HEK293 (cell line): ENCODE measurements at regions not wholly inside any gene's neighbourhood (a gene's known extent, or its start where the extent isn't known, plus 50 kb on each side); places are given as distances from the start of the nearest gene placed in this dataset.

ENCODE experiments used
- CTCF ChIA-PET: fragments of 350-600 bp; formaldehyde crosslinking; extraction: SDS; loops from one replicate; lab custom pipeline; 2021; ENCODE audit warnings: antibody characterized with exemption; lab: Yijun Ruan, JAX
- POLR2A ChIA-PET: fragments of 300-600 bp; formaldehyde crosslinking; extraction: SDS; loops from one replicate; lab custom pipeline; 2020; ENCODE audit warnings: antibody characterized with exemption, inconsistent platforms; lab: Yijun Ruan, JAX
- H3K27ac ChIP-seq: fragments of 200-500 bp; sonication (Bioruptor generic); 2 replicates; pipeline ENCODE4 v1.5.1; 2014; ENCODE audit warnings: low read depth, low read length, control low read depth, inconsistent platforms; ENCODE audit errors: extremely low read depth
- H3K36me3 ChIP-seq, 2 experiments: fragments of 200-500 bp in 1 of 2; sonication (Bioruptor generic) in 1 of 2; 1 replicate in 1 of 2; 2 replicates in 1 of 2; pipeline ENCODE4 v1.5.1; 2014 to 2017; ENCODE audit warnings: inconsistent platforms in 2 of 2, low read length in 2 of 2; ENCODE audit not compliant: control insufficient read depth in 2 of 2, insufficient read depth in 1 of 2
- H3K4me1 ChIP-seq: fragments of 200-500 bp; sonication (Bioruptor generic); 2 replicates; pipeline ENCODE4 v1.5.1; 2014; ENCODE audit warnings: mild to moderate bottlenecking, low read length, inconsistent platforms; ENCODE audit not compliant: control insufficient read depth, insufficient read depth
- H3K4me3 ChIP-seq: 2 replicates; pipeline ENCODE4 v1.5.1; 2011; ENCODE audit warnings: low read depth, mild to moderate bottlenecking, control low read depth, low read length, moderate library complexity
- H3K9me3 ChIP-seq: fragments of 200-500 bp; sonication (Bioruptor generic); 2 replicates; pipeline ENCODE4 v1.5.1; 2014; ENCODE audit warnings: low read depth, low read length, inconsistent platforms; ENCODE audit not compliant: control insufficient read depth, insufficient read depth
- AEBP2 ChIP-seq: fragments of 450-650 bp; formaldehyde crosslinking; IDR thresholded peaks from 2 replicates; pipeline ENCODE4 v1.5.1; 2016; ENCODE audit warnings: missing biosample characterization, missing genetic modification characterization, borderline replicate concordance
- CTCF ChIP-seq: fragments of 450-650 bp; formaldehyde crosslinking; IDR thresholded peaks from 2 replicates; pipeline ENCODE4 v1.5.1; 2016; ENCODE audit warnings: missing biosample characterization, missing genetic modification characterization
- IKZF3 ChIP-seq: fragments of 450-650 bp; IDR thresholded peaks from 2 replicates; pipeline ENCODE4 v1.5.0; 2018; ENCODE audit warnings: missing biosample characterization, mild to moderate bottlenecking, missing genetic modification characterization, moderate library complexity
- TRIM28 ChIP-seq: IDR thresholded peaks from 2 replicates; pipeline ENCODE4 v1.6.1; 2011; ENCODE audit warnings: low read length, control low read depth, borderline replicate concordance
- ZBTB21 ChIP-seq: fragments of 450-650 bp; formaldehyde crosslinking; IDR thresholded peaks from 2 replicates; pipeline ENCODE4 v1.5.1; 2017; ENCODE audit warnings: missing biosample characterization, missing genetic modification characterization
- ZBTB44 ChIP-seq: fragments of 450-650 bp; IDR thresholded peaks from 2 replicates; pipeline ENCODE4 v1.5.1; 2018; ENCODE audit warnings: missing biosample characterization, mild to moderate bottlenecking, missing genetic modification characterization
- ZNF223 ChIP-seq: fragments of 450-650 bp; formaldehyde crosslinking; IDR thresholded peaks from 2 replicates; pipeline ENCODE4 v1.5.1; 2016; ENCODE audit warnings: missing biosample characterization, missing genetic modification characterization
- ZNF280C ChIP-seq: fragments of 450-650 bp; formaldehyde crosslinking; IDR thresholded peaks from 2 replicates; pipeline ENCODE4 v1.5.1; 2016; ENCODE audit warnings: missing biosample characterization, missing genetic modification characterization
- ZNF362 ChIP-seq: fragments of 450-650 bp; formaldehyde crosslinking; IDR thresholded peaks from 2 replicates; pipeline ENCODE4 v1.5.1; 2016; ENCODE audit warnings: missing biosample characterization, missing genetic modification characterization
- ZNF555 ChIP-seq: fragments of 450-650 bp; formaldehyde crosslinking; conservative IDR thresholded peaks from 2 replicates; pipeline ENCODE4 v1.5.1; 2017; ENCODE audit warnings: missing biosample characterization, mild to moderate bottlenecking, missing genetic modification characterization, inconsistent platforms
- ZNF692 ChIP-seq: fragments of 450-650 bp; formaldehyde crosslinking; IDR thresholded peaks from 2 replicates; pipeline ENCODE4 v1.5.1; 2016; ENCODE audit warnings: missing biosample characterization, missing genetic modification characterization
- ZNF707 ChIP-seq: fragments of 450-650 bp; formaldehyde crosslinking; IDR thresholded peaks from 2 replicates; pipeline ENCODE4 v1.5.1; 2016; ENCODE audit warnings: missing biosample characterization, missing genetic modification characterization
- ZNF777 ChIP-seq: fragments of 450-650 bp; formaldehyde crosslinking; IDR thresholded peaks from 2 replicates; pipeline ENCODE4 v1.5.1; 2017; ENCODE audit warnings: missing biosample characterization, missing genetic modification characterization, borderline replicate concordance

- TF ChIP-seq CTCF (tag by site-specific recombination), result no peak
- TF ChIP-seq AEBP2, result no peak
- no peak for TF ChIP-seq ZNF555 (tag by site-specific recombination)
- no peak for TF ChIP-seq ZNF362
- no peak for TF ChIP-seq ZNF280C
- no peak for TF ChIP-seq ZNF707
- TF ChIP-seq ZNF692, result no peak
- TF ChIP-seq ZBTB44 (tag by site-specific recombination), result no peak
- no peak for TF ChIP-seq IKZF3 (tag by site-specific recombination)
These were observed 200.4 kb upstream of the N4BP1 start (continued) for GRCh38 chr16:48810436-48810802.

GRCh38 chr16:48790151-48790550, 180.2 kb upstream of the N4BP1 start:
- ChIA-PET CTCF (no interaction called here), POLR2A (no interaction called here)

GRCh38 chr16:48788475-48788874, 178.5 kb upstream of the N4BP1 start:
- no peak overlapping the region for H3K27ac ChIP-seq
- no peaks in the 10 kb centered on the region for H3K9me3 ChIP-seq
- H3K4me1 ChIP-seq, result no peaks in the 10 kb centered on the region
- no peak overlapping the region for H3K4me3 ChIP-seq
- H3K36me3 ChIP-seq, result no peaks in the 10 kb centered on the region
- ChIA-PET CTCF (no interaction called here), POLR2A (no interaction called here)
- no peak for TF ChIP-seq IKZF3 (tag by site-specific recombination)
- TF ChIP-seq ZNF223 (tag by site-specific recombination), result no peak
- no peak for TF ChIP-seq ZNF777

More at GRCh38 chr16:48790151-48790550, 180.2 kb upstream of the N4BP1 start:
- no peaks in the 10 kb centered on the region for H3K4me1 ChIP-seq
- no peaks in the 10 kb centered on the region for H3K9me3 ChIP-seq
- H3K4me3 ChIP-seq, result no peak overlapping the region
- H3K36me3 ChIP-seq, result no peaks in the 10 kb centered on the region
- TF ChIP-seq TRIM28, result no peak
- 0 out of 2 replicates have a peak, but pooled peaks have one; percentile 19 for TF ChIP-seq ZBTB21 (tag by site-specific recombination)
- no peak overlapping the region for H3K27ac ChIP-seq
